ENCODE measurements at regions not wholly inside any gene's neighbourhood (a gene's known extent, or its start where the extent isn't known, plus 50 kb on each side); places are given as distances from the start of the nearest gene placed in this dataset.

DNA sequence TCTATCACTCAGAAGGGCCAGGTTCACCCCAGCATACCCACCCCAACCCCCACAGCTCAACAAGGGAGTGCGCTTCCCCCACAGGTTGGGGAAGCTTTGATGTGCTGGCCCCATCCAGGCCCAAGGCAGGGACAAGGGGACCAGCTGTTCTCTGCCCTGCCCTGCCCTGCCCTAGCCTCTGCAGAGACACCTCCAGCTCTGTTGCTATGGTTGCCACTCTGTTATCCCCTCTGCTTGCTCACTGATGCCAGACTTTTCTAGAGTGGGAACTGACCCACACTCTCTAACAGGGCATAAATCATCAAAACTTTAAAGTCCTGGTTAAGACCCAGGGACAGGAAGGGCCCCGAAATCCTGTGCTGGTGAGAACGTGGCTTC lies 50.4 kb upstream of the ENPP7 start:
- no peaks in the 10 kb centered on the region for H3K4me1 Mint-ChIP-seq

DNA sequence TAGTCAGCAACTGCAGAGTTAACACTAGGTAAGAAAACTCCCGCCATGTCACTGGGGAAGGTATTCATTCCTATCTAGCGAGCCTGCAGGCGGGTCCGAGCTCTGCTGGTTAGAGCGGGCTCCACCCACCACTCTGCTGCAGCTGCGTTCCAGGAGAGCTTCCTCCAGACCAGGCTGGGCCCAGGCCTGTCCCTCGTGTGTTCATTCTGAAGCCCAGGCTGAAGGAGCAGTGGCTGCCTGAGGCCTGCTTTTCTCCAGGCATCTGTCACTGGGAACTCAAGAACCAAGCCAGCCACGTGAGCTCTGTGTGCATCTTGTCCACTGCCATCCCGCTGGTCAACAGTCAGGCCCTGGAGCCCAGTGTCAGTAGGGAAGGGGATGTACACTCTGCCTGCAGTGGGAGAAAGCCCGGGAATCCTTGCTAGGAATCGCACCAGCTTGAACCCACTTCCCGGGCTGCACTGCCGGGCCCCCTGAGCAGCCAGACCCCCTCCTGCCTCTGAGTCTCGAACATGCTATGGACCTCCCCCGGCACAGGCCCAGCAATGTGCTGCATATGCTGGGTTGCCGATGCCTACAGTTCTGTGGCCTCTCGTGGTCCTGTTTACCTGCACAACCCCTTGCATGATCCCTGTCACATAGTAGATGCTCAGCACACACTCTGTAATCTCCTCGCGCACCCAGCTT lies 51.0 kb upstream of the ENPP7 start:
- Mint-ChIP-seq H3K4me1 (no peaks in the 10 kb centered on the region), H3K4me3 (no peak overlapping the region), H3K36me3 (no peaks in the 10 kb centered on the region), H3K27me3 (ENCODE audit: low read depth in 3 of 3) (peaks cover 2 to 16% (median 12%) of the 10 kb centered on the region in 3 donors), H3K27ac (no peak overlapping the region), H3K9me3 (peaks cover 0 to 4% (median 0%) of the 10 kb centered on the region in 7 donors)
- no peaks in the 10 kb centered on the region for H4K20me1 ChIP-seq (ENCODE audit: insufficient read depth, low read length)
- 94% methylated on average over 19 of the region's 19 CpGs for WGBS (ENCODE audit: insufficient coverage)
- H3K36me3 ChIP-seq (replicated peaks in 1 of 2; ENCODE audit: control insufficient read depth in 1 of 2, insufficient read depth in 2 of 2, low read length in 2 of 2): no peaks in the 10 kb centered on the region
- H3K9me3 ChIP-seq (replicated peaks in 1 of 2; ENCODE audit: control insufficient read depth in 1 of 2, insufficient read depth in 1 of 2, low read length in 2 of 2): peaks cover 0 to 4% of the 10 kb centered on the region in 2 donors
- intact Hi-C loops (cut with micrococcal nuclease): no loop called here
- no peak overlapping the region for H3K4me2 ChIP-seq (replicated peaks; ENCODE audit: extremely low read depth, low read length, poor library complexity, severe bottlenecking)
- H3K4me3 ChIP-seq (replicated peaks in 1 of 3; ENCODE audit: low read depth in 2 of 3, low read length in 3 of 3): no peak overlapping the region
- no peak overlapping the region for H3K27ac ChIP-seq (ENCODE audit: low read depth in 1 of 2, low read length in 2 of 2)
- no peak for TF ChIP-seq CTCF (IDR thresholded peaks at IDR 0.05)
- DNase-seq: no peak
- H2AFZ ChIP-seq (ENCODE audit: insufficient read depth, low read depth, low read length, poor library complexity, severe bottlenecking): no peak overlapping the region
- no peak overlapping the region for H3K9ac ChIP-seq (ENCODE audit: insufficient read depth, low read length, poor library complexity, severe bottlenecking)
- no peaks in the 10 kb centered on the region for H3K27me3 ChIP-seq (ENCODE audit: control insufficient read depth in 2 of 2, insufficient read depth in 2 of 2, low read length in 2 of 2)
- no peaks in the 10 kb centered on the region for H3K79me2 ChIP-seq (ENCODE audit: insufficient read depth, low read length)
- H3K4me1 ChIP-seq (ENCODE audit: control insufficient read depth in 1 of 2, insufficient read depth in 2 of 2, low read length in 2 of 2): no peaks in the 10 kb centered on the region

More for the DNA sequence above, 50.4 kb upstream of the ENPP7 start:
- H3K4me2 ChIP-seq (replicated peaks; ENCODE audit: extremely low read depth, low read length, poor library complexity, severe bottlenecking): no peak overlapping the region
- H3K4me1 ChIP-seq (ENCODE audit: control insufficient read depth in 1 of 2, insufficient read depth in 2 of 2, low read length in 2 of 2): no peaks in the 10 kb centered on the region
- no peak overlapping the region for H2AFZ ChIP-seq (ENCODE audit: insufficient read depth, low read depth, low read length, poor library complexity, severe bottlenecking)
- no peaks in the 10 kb centered on the region for H3K79me2 ChIP-seq (ENCODE audit: insufficient read depth, low read length)
- H3K27ac ChIP-seq (ENCODE audit: low read depth in 1 of 2, low read length in 2 of 2): no peak overlapping the region
- H3K9me3 ChIP-seq (replicated peaks in 1 of 2; ENCODE audit: control insufficient read depth in 1 of 2, insufficient read depth in 1 of 2, low read length in 2 of 2): no peaks in the 10 kb centered on the region
- 65% methylated on average over 3 of the region's 3 CpGs for WGBS (ENCODE audit: insufficient coverage)
- Mint-ChIP-seq H3K27me3 (ENCODE audit: low read depth in 3 of 3) (peaks cover 2 to 14% (median 12%) of the 10 kb centered on the region in 3 donors), H3K4me3 (no peak overlapping the region), H3K36me3 (no peaks in the 10 kb centered on the region), H3K27ac (no peak overlapping the region), H3K9me3 (peaks cover 0 to 1% (median 0%) of the 10 kb centered on the region in 7 donors)
- H4K20me1 ChIP-seq (ENCODE audit: insufficient read depth, low read length): no peaks in the 10 kb centered on the region
- DNase-seq: no peak
- no peaks in the 10 kb centered on the region for H3K36me3 ChIP-seq (replicated peaks in 1 of 2; ENCODE audit: control insufficient read depth in 1 of 2, insufficient read depth in 2 of 2, low read length in 2 of 2)
- no peak overlapping the region for H3K9ac ChIP-seq (ENCODE audit: insufficient read depth, low read length, poor library complexity, severe bottlenecking)
- no peak for TF ChIP-seq CTCF (IDR thresholded peaks at IDR 0.05)
- H3K4me3 ChIP-seq (replicated peaks in 1 of 3; ENCODE audit: low read depth in 2 of 3, low read length in 3 of 3): no peak overlapping the region
- H3K27me3 ChIP-seq (ENCODE audit: control insufficient read depth in 2 of 2, insufficient read depth in 2 of 2, low read length in 2 of 2): no peaks in the 10 kb centered on the region
- intact Hi-C loops (cut with micrococcal nuclease): no loop called here

Data from CD14-positive monocyte (primary cell).